ENCODE measurements at regions not wholly inside any gene's neighbourhood (a gene's known extent, or its start where the extent isn't known, plus 50 kb on each side); places are given as distances from the start of the nearest gene placed in this dataset.

- Histone ChIP-seq H3K4me3 (ENCODE audit: low read depth, low read length) (no peak overlapping the region), H3K36me3 (ENCODE audit: control insufficient read depth, insufficient read depth, low read length) (no peaks in the 10 kb centered on the region), H3K27me3 (ENCODE audit: control insufficient read depth, insufficient read depth, low read length) (no peaks in the 10 kb centered on the region)
- no peak for DNase-seq (ENCODE audit: low read depth)
- TF ChIP-seq CTCF (IDR thresholded peaks at IDR 0.05; ENCODE audit: insufficient read depth, low read length, poor library complexity, severe bottlenecking) = no peak
These were observed 236.9 kb downstream of the PTEN start for GRCh38 chr10:88100281-88100680.

- TF ChIP-seq CTCF (IDR thresholded peaks at IDR 0.05; ENCODE audit: insufficient read depth, low read length, poor library complexity, severe bottlenecking) = no peak
These were observed 238.2 kb downstream of the PTEN start for GRCh38 chr10:88101666-88102065.

GRCh38 chr10:88103576-88103975 is 240.2 kb downstream of the PTEN start:
- no peak for TF ChIP-seq CTCF (IDR thresholded peaks at IDR 0.05; ENCODE audit: insufficient read depth, low read length, poor library complexity, severe bottlenecking)
- Histone ChIP-seq H3K4me3 (ENCODE audit: low read depth, low read length) (no peak overlapping the region), H3K36me3 (ENCODE audit: control insufficient read depth, insufficient read depth, low read length) (no peaks in the 10 kb centered on the region), H3K27me3 (ENCODE audit: control insufficient read depth, insufficient read depth, low read length) (no peaks in the 10 kb centered on the region)
- DNase-seq (ENCODE audit: low read depth) = no peak

More at GRCh38 chr10:88101666-88102065, 238.2 kb downstream of the PTEN start:
- Histone ChIP-seq H3K27me3 (ENCODE audit: control insufficient read depth, insufficient read depth, low read length) (no peaks in the 10 kb centered on the region), H3K36me3 (ENCODE audit: control insufficient read depth, insufficient read depth, low read length) (no peaks in the 10 kb centered on the region), H3K4me3 (ENCODE audit: low read depth, low read length) (no peak overlapping the region)
- DNase-seq (ENCODE audit: low read depth) = no peak

GRCh38 chr10:88104223-88104622 is 240.8 kb downstream of the PTEN start:
- no peak for TF ChIP-seq CTCF (IDR thresholded peaks at IDR 0.05; ENCODE audit: insufficient read depth, low read length, poor library complexity, severe bottlenecking)
- Histone ChIP-seq H3K27me3 (ENCODE audit: control insufficient read depth, insufficient read depth, low read length) (no peaks in the 10 kb centered on the region), H3K36me3 (ENCODE audit: control insufficient read depth, insufficient read depth, low read length) (no peaks in the 10 kb centered on the region), H3K4me3 (ENCODE audit: low read depth, low read length) (no peak overlapping the region)
- DNase-seq (ENCODE audit: low read depth) = no peak

GRCh38 chr10:88106366-88106765 is 242.9 kb downstream of the PTEN start:
- TF ChIP-seq CTCF (IDR thresholded peaks at IDR 0.05; ENCODE audit: insufficient read depth, low read length, poor library complexity, severe bottlenecking) = no peak
- Histone ChIP-seq H3K4me3 (ENCODE audit: low read depth, low read length) (no peak overlapping the region), H3K36me3 (ENCODE audit: control insufficient read depth, insufficient read depth, low read length) (no peaks in the 10 kb centered on the region), H3K27me3 (ENCODE audit: control insufficient read depth, insufficient read depth, low read length) (no peaks in the 10 kb centered on the region)
- no peak for DNase-seq (ENCODE audit: low read depth)

- TF ChIP-seq CTCF (IDR thresholded peaks at IDR 0.05; ENCODE audit: insufficient read depth, low read length, poor library complexity, severe bottlenecking) = no peak
- no peaks in the 10 kb centered on the region for H3K36me3 ChIP-seq (ENCODE audit: control insufficient read depth, insufficient read depth, low read length)
- no peak for DNase-seq (ENCODE audit: low read depth)
- H3K27me3 ChIP-seq (ENCODE audit: control insufficient read depth, insufficient read depth, low read length) = no peaks in the 10 kb centered on the region
- no peak overlapping the region for H3K4me3 ChIP-seq (ENCODE audit: low read depth, low read length)
These were observed 244.1 kb downstream of the PTEN start for GRCh38 chr10:88107296-88108097.

Data from kidney epithelial cell (primary cell).